HG02938 (cell line): ENCODE measurements at regions not wholly inside any gene's neighbourhood (a gene's known extent, or its start where the extent isn't known, plus 50 kb on each side); places are given as distances from the start of the nearest gene placed in this dataset.
"Not testable (repeated sequence)": the region's sequence is repeated elsewhere in the genome, so short reads cannot be mapped to it uniquely, and the experiment has no call there.

ENCODE experiments used
- ATAC-seq: cut with Tn5 transposase; IDR thresholded peaks from one replicate; pipeline ENCODE4 v1.9.1; 2021; ENCODE audit warnings: mild to moderate bottlenecking, moderate library complexity; ENCODE audit not compliant: unreplicated experiment

DNA sequence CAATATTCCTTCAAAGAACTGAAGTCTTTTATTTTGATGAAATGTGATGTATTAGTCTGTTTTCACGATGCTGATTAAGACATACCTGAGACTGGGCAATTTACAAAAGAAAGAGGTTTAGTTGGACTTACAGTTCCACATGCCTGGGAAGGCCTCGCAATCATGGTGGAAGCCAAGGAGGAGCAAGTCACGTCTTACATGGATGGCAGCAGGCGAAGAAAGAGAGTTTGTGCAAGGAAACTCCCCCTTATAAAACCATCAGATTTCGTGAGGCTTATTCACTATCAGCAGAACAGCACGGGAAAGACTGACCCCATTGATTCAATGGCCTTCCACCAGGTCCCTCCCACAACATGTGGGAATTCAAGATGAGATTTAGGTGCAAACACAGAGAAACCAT is 750.3 kb upstream of the KCND2 start:
- ATAC-seq: no peak

DNA sequence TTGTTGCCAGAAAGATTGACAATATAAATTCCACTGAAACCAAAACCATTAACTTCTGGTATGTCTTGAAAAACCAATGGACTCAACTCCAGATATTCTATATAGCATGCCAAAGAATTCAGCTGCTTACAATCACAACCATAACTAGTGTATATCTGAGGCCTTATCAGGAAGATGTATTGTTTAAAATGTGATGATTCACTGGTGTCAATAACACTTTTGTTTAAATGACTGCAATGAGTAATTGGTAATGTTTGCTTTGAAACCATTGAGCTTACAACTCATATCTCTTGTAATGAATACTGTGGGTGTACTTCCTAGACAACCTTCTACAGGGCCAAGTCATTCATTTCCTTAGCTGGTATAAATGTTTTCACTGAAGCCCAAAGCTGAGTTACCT is 727.9 kb upstream of the KCND2 start:
- no peak for ATAC-seq

DNA sequence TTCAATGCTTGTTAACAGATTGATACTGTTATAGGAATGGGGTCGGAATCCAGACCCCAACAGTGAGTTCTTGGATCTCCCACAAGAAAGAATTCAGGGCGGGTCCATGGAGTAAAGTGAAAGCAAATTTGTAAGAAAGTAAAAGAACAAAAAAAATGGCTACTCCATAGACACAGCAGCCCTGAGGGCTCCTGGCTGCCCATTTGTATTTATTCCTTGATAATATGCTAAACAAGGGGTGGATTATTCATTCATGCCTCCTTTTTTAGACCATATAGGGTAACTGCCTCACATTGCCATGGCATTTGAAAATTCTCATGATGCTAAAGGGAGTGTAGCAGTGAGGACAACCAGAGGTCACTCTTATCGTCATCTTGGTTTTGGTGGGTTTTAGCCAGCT is 717.2 kb upstream of the KCND2 start:
- no peak for ATAC-seq

- no peak for ATAC-seq
These were observed 716.5 kb upstream of the KCND2 start for GRCh38 chr7:119556436-119556835.

- no peak for ATAC-seq
These were observed 711.2 kb upstream of the KCND2 start for GRCh38 chr7:119561751-119562150.

DNA sequence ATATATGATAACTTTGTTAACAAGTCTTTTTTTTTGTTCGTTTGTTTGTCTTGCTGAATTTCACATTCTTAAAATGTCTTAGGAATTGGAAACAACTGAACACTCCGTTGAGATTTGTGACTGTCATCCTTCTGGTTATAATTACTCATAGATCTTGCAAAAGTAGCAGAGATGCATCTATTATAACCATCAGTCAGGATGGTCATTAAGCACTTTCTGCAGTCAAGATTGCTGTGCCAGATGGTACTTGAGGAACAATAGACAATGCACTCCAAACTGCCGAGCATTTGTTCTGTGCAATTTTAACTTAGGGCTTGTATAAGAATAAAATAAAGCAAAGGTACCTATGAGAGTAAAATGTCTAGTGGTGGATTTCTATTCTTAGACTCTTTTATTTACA is 710.1 kb upstream of the KCND2 start:
- no peak for ATAC-seq

DNA sequence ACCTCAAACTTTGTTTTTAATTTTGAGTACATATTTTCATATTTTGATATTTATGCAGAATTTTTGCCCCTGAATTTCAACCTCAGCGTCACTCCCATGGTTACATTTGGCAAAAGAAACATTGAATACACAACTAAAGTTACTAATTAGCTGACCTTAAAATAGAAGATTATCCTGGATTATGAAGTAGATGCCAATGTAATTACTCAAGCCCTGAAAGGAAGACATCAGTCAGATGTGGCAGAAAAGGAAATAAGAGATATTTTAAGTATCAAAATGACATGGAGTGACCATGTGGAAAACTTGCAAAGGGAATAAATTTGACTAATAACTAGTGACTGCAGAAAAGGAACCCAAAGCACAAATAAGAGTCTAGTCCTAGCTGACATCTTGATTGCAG is 701.3 kb upstream of the KCND2 start:
- ATAC-seq: no peak

DNA sequence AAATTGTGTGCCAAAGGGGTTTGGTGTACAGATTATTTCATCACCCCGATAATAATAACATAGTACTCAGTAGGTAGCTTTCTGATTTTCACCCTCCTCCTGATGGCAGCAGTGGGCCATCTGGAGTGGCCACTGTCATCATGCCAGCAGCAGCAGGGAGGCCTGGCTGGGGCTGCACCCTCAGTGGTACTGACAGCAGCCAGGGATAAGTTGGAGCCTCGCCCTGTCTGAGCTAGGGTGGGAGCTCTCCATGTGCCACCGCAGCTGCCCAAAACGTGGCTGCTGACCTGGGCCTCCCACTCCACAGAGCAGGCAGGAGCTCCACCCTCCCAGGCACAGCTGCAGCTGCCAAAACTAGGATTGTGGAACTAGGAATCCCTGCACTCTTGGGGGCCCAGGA is 700.8 kb upstream of the KCND2 start:
- ATAC-seq: no peak

DNA sequence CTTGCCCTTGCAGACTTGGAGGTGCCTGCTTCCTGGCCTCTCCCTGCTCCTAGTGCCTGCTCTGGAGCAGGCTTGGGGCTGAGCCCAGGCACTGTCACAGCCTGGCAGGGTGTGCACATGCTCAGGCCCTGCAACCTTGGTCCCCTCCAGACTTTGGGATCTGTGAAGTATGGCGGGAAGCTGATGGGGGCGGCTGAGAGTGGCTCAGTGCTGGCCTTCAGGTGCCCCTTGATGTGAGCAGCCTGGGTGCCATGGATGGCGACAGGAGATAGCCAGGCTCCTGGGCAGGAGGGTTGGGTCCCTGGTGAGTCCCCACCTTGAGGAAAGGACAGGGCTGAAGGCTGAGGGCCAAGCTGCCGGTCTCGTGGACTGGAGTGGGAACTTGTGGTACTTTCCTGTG is 700.4 kb upstream of the KCND2 start:
- no peak for ATAC-seq

GRCh38 chr7:119578116-119578515 is 694.9 kb upstream of the KCND2 start:
- no peak for ATAC-seq

GRCh38 chr7:119594956-119595355 is 678.0 kb upstream of the KCND2 start:
- no peak for ATAC-seq

DNA sequence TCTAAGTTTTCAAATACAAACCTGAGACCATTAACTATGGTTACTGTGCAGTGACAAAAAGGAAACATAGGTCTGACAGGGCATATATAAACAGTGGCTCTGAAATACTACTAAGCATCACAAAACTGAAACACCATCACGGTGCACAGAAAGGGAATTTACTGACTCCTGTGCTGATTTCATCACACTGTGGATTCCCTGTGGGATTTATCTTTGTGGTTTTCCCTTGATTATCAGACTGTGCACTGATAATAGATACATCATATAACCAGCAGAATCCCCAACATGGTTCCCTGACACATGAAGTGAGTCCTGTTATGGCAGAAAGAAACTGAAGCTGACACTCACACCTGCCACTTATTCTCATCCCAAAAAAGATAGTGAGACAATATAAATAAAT is 676.3 kb upstream of the KCND2 start:
- ATAC-seq: no peak

DNA sequence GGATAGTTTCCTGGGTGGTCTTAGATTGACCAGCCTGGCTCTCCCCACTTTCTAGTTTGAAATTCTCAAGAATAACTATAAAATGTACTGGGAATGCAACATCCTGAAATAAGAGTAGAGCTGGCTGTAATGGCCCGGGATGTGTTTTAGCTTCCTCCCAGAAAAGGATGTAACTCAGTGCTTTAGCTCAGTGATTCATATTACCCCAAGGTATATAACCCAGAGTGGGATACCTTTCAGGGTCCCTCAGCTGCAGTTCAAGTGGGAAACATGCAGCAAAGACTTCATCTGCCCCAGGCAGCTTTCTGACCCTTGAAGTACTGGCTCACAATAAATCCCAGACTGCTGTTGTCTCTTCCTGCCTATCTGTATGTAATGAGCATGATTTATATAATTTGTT is 666.7 kb upstream of the KCND2 start:
- ATAC-seq: no peak

DNA sequence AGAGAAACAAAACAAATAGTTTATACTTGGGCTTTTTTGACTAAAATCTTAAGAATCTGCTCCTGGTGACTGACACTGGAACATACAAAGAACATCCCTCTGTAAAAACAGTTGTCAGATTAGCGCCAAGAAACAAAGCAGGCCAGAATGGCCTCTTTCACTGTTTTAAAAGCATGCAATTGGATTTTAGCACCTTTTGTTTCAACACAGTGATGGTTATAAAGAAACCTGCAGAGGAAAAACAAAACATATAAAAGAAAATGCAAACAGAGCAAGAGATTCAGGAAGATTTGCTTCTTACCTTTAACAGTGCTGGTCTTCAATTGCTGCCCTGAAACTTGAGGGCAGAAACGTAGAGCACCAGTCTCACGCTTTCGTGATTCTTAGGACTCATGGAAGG is 652.2 kb upstream of the KCND2 start:
- no peak for ATAC-seq

DNA sequence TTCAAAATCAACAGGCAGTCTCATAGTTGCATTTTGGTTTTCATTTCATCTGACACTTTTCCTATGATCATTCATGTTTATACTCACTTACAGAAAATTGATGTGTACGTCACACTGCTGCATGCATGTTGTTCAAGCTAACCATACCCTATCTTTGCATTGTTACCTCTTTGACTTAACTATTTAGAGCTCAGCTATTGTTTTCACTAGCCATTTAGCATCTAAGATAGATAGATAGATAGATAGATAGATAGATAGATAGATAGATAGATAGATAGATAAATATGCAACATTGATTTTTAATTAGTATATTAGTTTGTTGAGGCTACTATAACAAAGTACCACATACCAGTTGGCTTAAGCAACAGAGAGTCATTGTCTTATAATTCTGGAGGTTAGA is 649.5 kb upstream of the KCND2 start:
- ATAC-seq: no peak

- no peak for ATAC-seq
These were observed 642.5 kb upstream of the KCND2 start for GRCh38 chr7:119630406-119630969.

GRCh38 chr7:119633812-119634211 is 639.2 kb upstream of the KCND2 start:
- ATAC-seq: not testable (repeated sequence)

DNA sequence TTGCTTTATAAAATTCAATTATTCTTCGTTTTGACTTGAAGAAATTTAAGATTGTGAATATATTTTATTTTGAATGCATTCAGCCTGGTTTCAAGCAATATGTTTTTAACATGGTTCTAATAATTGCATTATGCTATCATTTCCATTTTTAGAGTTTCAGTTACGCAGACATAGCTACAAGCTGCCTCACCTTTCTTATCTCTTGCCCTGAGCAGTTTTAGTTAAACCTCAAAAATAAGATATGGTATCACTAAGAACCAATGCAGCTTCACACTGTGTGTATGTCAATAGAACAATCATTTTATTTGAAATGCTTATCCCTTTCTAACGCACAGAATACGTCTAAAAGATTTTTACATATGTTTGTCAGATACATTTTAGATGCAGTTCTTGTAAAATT is 632.6 kb upstream of the KCND2 start:
- ATAC-seq: no peak

GRCh38 chr7:119640861-119641260 is 632.1 kb upstream of the KCND2 start:
- no peak for ATAC-seq

DNA sequence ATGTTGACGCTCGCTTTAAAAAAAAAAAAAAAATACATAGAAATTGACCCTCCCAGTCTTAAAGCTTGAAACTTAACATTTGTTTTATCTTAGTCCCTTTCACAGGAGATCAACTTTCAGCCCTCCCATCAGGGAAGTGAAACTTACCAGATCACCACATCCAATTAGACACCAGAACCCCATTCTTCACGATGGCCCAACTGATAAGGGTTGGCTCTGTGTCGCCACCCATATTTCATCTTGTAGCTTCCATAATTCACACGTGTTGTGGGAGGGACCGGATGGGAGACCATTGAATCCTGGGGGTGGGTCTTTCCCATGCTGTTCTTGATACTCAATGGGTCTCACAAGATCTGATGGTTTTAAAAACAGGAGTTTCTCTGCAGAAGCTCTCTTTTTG is 629.4 kb upstream of the KCND2 start:
- ATAC-seq: no peak

GRCh38 chr7:119647286-119647685 is 625.7 kb upstream of the KCND2 start:
- ATAC-seq: no peak

DNA sequence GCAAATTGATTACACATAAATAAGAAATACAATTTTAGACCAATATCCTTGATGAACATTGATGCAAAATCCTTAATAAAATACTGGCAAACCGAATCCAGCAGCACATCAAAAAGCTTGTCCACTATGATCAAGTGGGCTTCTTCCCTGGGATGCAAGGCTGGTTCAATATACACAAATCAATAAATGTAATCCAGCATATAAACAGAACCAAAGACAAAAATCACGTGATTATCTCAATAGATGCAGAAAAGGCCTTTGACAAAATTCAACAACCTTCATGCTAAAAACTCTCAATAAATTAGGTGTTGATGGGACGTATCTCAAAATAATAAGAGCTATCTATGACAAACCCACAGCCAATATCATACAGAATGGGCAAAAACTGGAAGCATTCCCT is 624.2 kb upstream of the KCND2 start:
- ATAC-seq: not testable (repeated sequence)

DNA sequence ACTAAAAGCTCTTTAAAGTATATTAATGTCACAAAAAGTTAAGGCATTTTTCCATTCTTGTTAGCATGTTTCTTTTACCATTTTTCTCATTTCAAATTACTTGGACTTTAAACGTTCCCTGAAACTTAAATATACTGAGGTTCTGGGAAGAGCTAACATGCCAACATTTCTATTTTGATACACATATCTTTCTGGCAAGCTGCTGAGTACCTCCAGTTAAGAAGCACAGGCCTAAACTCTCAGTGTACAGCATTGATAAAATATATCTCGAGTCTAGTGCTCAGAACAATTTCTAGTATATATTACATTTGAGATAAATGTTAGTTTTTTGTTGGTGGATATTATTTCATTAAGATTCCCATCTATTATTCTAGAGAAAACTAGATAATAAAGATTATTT is 612.9 kb upstream of the KCND2 start:
- no peak for ATAC-seq

GRCh38 chr7:119664601-119665000 is 608.4 kb upstream of the KCND2 start:
- ATAC-seq: no peak
